GM23338 (cell line): ENCODE measurements at regions not wholly inside any gene's neighbourhood (a gene's known extent, or its start where the extent isn't known, plus 50 kb on each side); places are given as distances from the start of the nearest gene placed in this dataset.

ENCODE experiments used
- ATAC-seq: fragments of 200-7000 bp; cut with Tn5 transposase; 3 replicates; pipeline ENCODE4 v1.9.1; 2020
- DNase-seq: peaks from one replicate; pipeline ENCODE4 v3.0.0-alpha.2; 2015; ENCODE audit warnings: low spot score
- H2AFZ ChIP-seq: fragments of 200-600 bp; sonication (generic); 2 replicates; pipeline ENCODE4 v1.8.0; 2016; ENCODE audit warnings: antibody characterized with exemption, mild to moderate bottlenecking, moderate library complexity
- H3F3A ChIP-seq: fragments of 200-600 bp; sonication (generic); replicated peaks from 2 replicates; pipeline ENCODE4 v1.8.0; 2017; ENCODE audit warnings: antibody characterized with exemption, mixed run types, low read depth
- H3K27ac ChIP-seq: fragments of 200-600 bp; sonication (generic); 2 replicates; pipeline ENCODE4 v1.6.1; 2016; ENCODE audit warnings: low read depth
- H3K27me3 ChIP-seq: fragments of 200-600 bp; sonication (generic); 2 replicates; pipeline ENCODE4 v1.8.0; 2016; ENCODE audit warnings: mild to moderate bottlenecking, mixed run types, moderate library complexity; ENCODE audit not compliant: insufficient read depth
- H3K36me3 ChIP-seq: fragments of 200-600 bp; sonication (generic); 2 replicates; pipeline ENCODE4 v1.8.0; 2016; ENCODE audit warnings: mild to moderate bottlenecking; ENCODE audit not compliant: insufficient read depth
- H3K4me1 ChIP-seq: fragments of 200-600 bp; sonication (generic); 2 replicates; pipeline ENCODE4 v1.8.0; 2016; ENCODE audit warnings: mild to moderate bottlenecking, moderate library complexity; ENCODE audit not compliant: insufficient read depth
- H3K4me2 ChIP-seq: fragments of 200-600 bp; sonication (generic); 2 replicates; pipeline ENCODE4 v1.7.1; 2017; ENCODE audit warnings: mixed run types
- H3K4me3 ChIP-seq: fragments of 200-600 bp; sonication (generic); 2 replicates; pipeline ENCODE4 v1.6.1; 2016; ENCODE audit warnings: mixed run types
- H3K79me2 ChIP-seq: fragments of 200-600 bp; sonication (generic); replicated peaks from 2 replicates; pipeline ENCODE4 v1.8.0; 2017; ENCODE audit warnings: mild to moderate bottlenecking; ENCODE audit not compliant: insufficient read depth
- H3K9me2 ChIP-seq: fragments of 200-600 bp; sonication (generic); 2 replicates; pipeline ENCODE4 v1.8.0; 2017; ENCODE audit not compliant: insufficient read depth
- H4K20me1 ChIP-seq: fragments of 200-600 bp; sonication (generic); replicated peaks from 2 replicates; pipeline ENCODE4 v1.8.0; 2017; ENCODE audit warnings: mild to moderate bottlenecking; ENCODE audit not compliant: insufficient read depth
- H3K27ac Mint-ChIP-seq: 2 replicates; pipeline ENCODE4 v1.8.0; 2020; ENCODE audit warnings: inconsistent platforms, mild to moderate bottlenecking, moderate library complexity, mixed read lengths
- H3K27me3 Mint-ChIP-seq: 3 replicates; pipeline ENCODE4 v1.8.0; 2022; ENCODE audit warnings: low read depth, mild to moderate bottlenecking, moderate library complexity, mixed read lengths, inconsistent platforms; ENCODE audit not compliant: insufficient read depth, poor library complexity
- H3K36me3 Mint-ChIP-seq: 3 replicates; pipeline ENCODE4 v1.8.0; 2021; ENCODE audit warnings: low read depth, mild to moderate bottlenecking, inconsistent platforms, moderate library complexity, mixed read lengths
- H3K4me1 Mint-ChIP-seq: 3 replicates; pipeline ENCODE4 v1.8.0; 2020; ENCODE audit warnings: mild to moderate bottlenecking, inconsistent platforms, mixed read lengths
- H3K4me3 Mint-ChIP-seq: 3 replicates; pipeline ENCODE4 v1.8.0; 2021; ENCODE audit warnings: moderate library complexity, mild to moderate bottlenecking, inconsistent platforms, mixed read lengths
- H3K9me3 Mint-ChIP-seq: 3 replicates; pipeline ENCODE4 v1.8.0; 2020; ENCODE audit warnings: moderate library complexity, mild to moderate bottlenecking, inconsistent platforms, mixed read lengths
- CREB1 ChIP-seq: fragments of 250-450 bp; sonication (Bioruptor Pico); IDR thresholded peaks from 2 replicates; pipeline ENCODE4 v1.5.0; 2020; ENCODE audit warnings: low read depth, mild to moderate bottlenecking, moderate library complexity
- CTCF ChIP-seq, 2 experiments: fragments of 200-600 bp in 1 of 2; sonication (generic) in 1 of 2; conservative IDR thresholded peaks; 2 replicates each; pipeline versions ENCODE4 v1.5.1 to v1.6.1; 2016 to 2017; ENCODE audit warnings: antibody characterized with exemption in 2 of 2, low read depth in 2 of 2, mild to moderate bottlenecking in 2 of 2, moderate library complexity in 1 of 2
- ETS1 ChIP-seq: IDR thresholded peaks from 2 replicates; pipeline ENCODE4 v1.6.1; 2016; ENCODE audit warnings: antibody characterized with exemption
- EZH2 ChIP-seq: fragments of 200-600 bp; sonication (generic); IDR thresholded peaks from one replicate; pipeline ENCODE4 v1.8.0; 2017; ENCODE audit warnings: antibody characterized with exemption, mild to moderate bottlenecking, low read depth; ENCODE audit not compliant: unreplicated experiment
- EZH2phosphoT487 ChIP-seq: fragments of 200-600 bp; sonication (generic); IDR thresholded peaks from one replicate; pipeline ENCODE4 v1.8.1; 2018; ENCODE audit warnings: antibody characterized with exemption; ENCODE audit not compliant: unreplicated experiment
- JUNB ChIP-seq: IDR thresholded peaks from one replicate; pipeline ENCODE4 v1.6.1; 2016; ENCODE audit warnings: antibody characterized with exemption; ENCODE audit not compliant: unreplicated experiment
- NANOG ChIP-seq: IDR thresholded peaks from 2 replicates; pipeline ENCODE4 v1.6.1; 2016; ENCODE audit warnings: antibody characterized with exemption, borderline replicate concordance
- POLR2AphosphoS5 ChIP-seq: IDR thresholded peaks from 2 replicates; pipeline ENCODE4 v1.6.1; 2016; ENCODE audit warnings: antibody characterized with exemption, low read depth
- REST ChIP-seq: IDR thresholded peaks from one replicate; pipeline ENCODE4 v1.6.1; 2018; ENCODE audit warnings: antibody characterized with exemption; ENCODE audit not compliant: unreplicated experiment
- STAT1 ChIP-seq: IDR thresholded peaks from one replicate; pipeline ENCODE4 v1.6.1; 2016; ENCODE audit warnings: antibody characterized with exemption; ENCODE audit not compliant: unreplicated experiment
- ZNF114 ChIP-seq: fragments of 250-450 bp; sonication (Bioruptor Pico); IDR thresholded peaks from 2 replicates; pipeline ENCODE4 v1.5.0; 2020; ENCODE audit warnings: mild to moderate bottlenecking, moderate library complexity
- ZNF331 ChIP-seq: fragments of 250-450 bp; sonication (Bioruptor Pico); IDR thresholded peaks from 2 replicates; pipeline ENCODE4 v1.5.0; 2020; ENCODE audit warnings: low read depth, mild to moderate bottlenecking, moderate library complexity
- ZNF462 ChIP-seq: fragments of 250-450 bp; sonication (Bioruptor Pico); IDR thresholded peaks from 2 replicates; pipeline ENCODE4 v1.5.0; 2020; ENCODE audit warnings: mild to moderate bottlenecking, moderate library complexity

GRCh38 chr3:42339321-42339720 lies 71.1 kb downstream of the LYZL4 start:
- Mint-ChIP-seq H3K27ac (no peak overlapping the region), H3K9me3 (no peaks in the 10 kb centered on the region; the same call in 1 of the 3 replicates), H3K4me1 (no peaks in the 10 kb centered on the region), H3K36me3 (no peaks in the 10 kb centered on the region), H3K27me3 (peaks cover 3% of the 10 kb centered on the region), H3K4me3 (no peak overlapping the region)
- H3K4me1 ChIP-seq = no peaks in the 10 kb centered on the region
- H3K27ac ChIP-seq = no peak overlapping the region
- no peaks in the 10 kb centered on the region for H3K36me3 ChIP-seq
- no peaks in the 10 kb centered on the region for H4K20me1 ChIP-seq
- ATAC-seq (no peak), DNase-seq (no peak)
- H3K4me2 ChIP-seq = no peak overlapping the region
- no peaks in the 10 kb centered on the region for H3F3A ChIP-seq
- no peak overlapping the region for H3K4me3 ChIP-seq
- TF ChIP-seq CTCF (conservative IDR thresholded peaks at IDR 0.05; ENCODE audit: low read depth in 2 of 2) (no peak), ZNF331 (no peak), ZNF114 (CRISPR knock-in tag) (no peak), POLR2AphosphoS5 (no peak), NANOG (no peak), ZNF462 (CRISPR knock-in tag) (no peak), ETS1 (no peak), EZH2 (no peak), EZH2phosphoT487 (no peak), STAT1 (no peak), CREB1 (CRISPR knock-in tag) (no peak), JUNB (no peak), REST (no peak)
- H3K27me3 ChIP-seq = no peaks in the 10 kb centered on the region
- peaks cover 14% of the 10 kb centered on the region; the same call in 1 of the 2 replicates for H3K9me2 ChIP-seq
- H3K79me2 ChIP-seq = no peaks in the 10 kb centered on the region
- no peak overlapping the region for H2AFZ ChIP-seq
